Hepatocyte (in vitro differentiated cells): ENCODE measurements at regions not wholly inside any gene's neighbourhood (a gene's known extent, or its start where the extent isn't known, plus 50 kb on each side); places are given as distances from the start of the nearest gene placed in this dataset.

Experiments used
- DNase-seq: peaks from one replicate; pipeline ENCODE4 v3.0.0-alpha.2; 2016; ENCODE audit warnings: low spot score
- H2AFZ ChIP-seq: fragments of 200-600 bp; sonication (generic); 2 replicates; pipeline ENCODE4 v1.6.0; 2016; ENCODE audit warnings: antibody characterized with exemption, mild to moderate bottlenecking
- H3K27ac ChIP-seq: fragments of 200-600 bp; sonication (generic); 2 replicates; pipeline ENCODE4 v1.5.1; 2016; ENCODE audit warnings: mild to moderate bottlenecking
- H3K27me3 ChIP-seq: fragments of 200-600 bp; sonication (generic); 2 replicates; pipeline ENCODE4 v1.6.1; 2016
- H3K36me3 ChIP-seq: fragments of 200-600 bp; sonication (generic); replicated peaks from 2 replicates; pipeline ENCODE4 v1.5.1; 2016; ENCODE audit warnings: low read depth; ENCODE audit not compliant: insufficient read depth
- H3K4me1 ChIP-seq: fragments of 200-600 bp; sonication (generic); 2 replicates; pipeline ENCODE4 v1.5.1; 2016; ENCODE audit warnings: mild to moderate bottlenecking, moderate library complexity; ENCODE audit not compliant: insufficient read depth
- H3K4me2 ChIP-seq: fragments of 200-600 bp; sonication (generic); 2 replicates; pipeline ENCODE4 v1.6.0; 2016
- H3K4me3 ChIP-seq: fragments of 200-600 bp; sonication (generic); 2 replicates; pipeline ENCODE4 v1.5.1; 2016; ENCODE audit warnings: mild to moderate bottlenecking
- H3K79me2 ChIP-seq: fragments of 200-600 bp; sonication (generic); 2 replicates; pipeline ENCODE4 v1.6.0; 2017; ENCODE audit warnings: mild to moderate bottlenecking
- H3K9me2 ChIP-seq: fragments of 200-600 bp; sonication (generic); replicated peaks from 2 replicates; pipeline ENCODE4 v1.6.0; 2017; ENCODE audit warnings: mild to moderate bottlenecking; ENCODE audit not compliant: insufficient read depth
- H3K9me3 ChIP-seq: fragments of 200-600 bp; sonication (generic); 2 replicates; pipeline ENCODE4 v1.5.1; 2016; ENCODE audit warnings: low read depth, mild to moderate bottlenecking
- H4K20me1 ChIP-seq: fragments of 200-600 bp; sonication (generic); 2 replicates; pipeline ENCODE4 v1.6.0; 2016; ENCODE audit warnings: mild to moderate bottlenecking; ENCODE audit not compliant: insufficient read depth, poor library complexity, severe bottlenecking
- CTCF ChIP-seq: fragments of 200-600 bp; sonication (generic); IDR thresholded peaks from 2 replicates; pipeline ENCODE4 v1.5.1; 2016; ENCODE audit warnings: antibody characterized with exemption, mild to moderate bottlenecking; ENCODE audit not compliant: poor library complexity
- EZH2 ChIP-seq: fragments of 200-600 bp; sonication (generic); IDR thresholded peaks from 2 replicates; pipeline ENCODE4 v1.6.1; 2016; ENCODE audit warnings: antibody characterized with exemption, mild to moderate bottlenecking, borderline replicate concordance
- EZH2phosphoT487 ChIP-seq: fragments of 200-600 bp; sonication (generic); IDR thresholded peaks from one replicate; pipeline ENCODE4 v1.6.1; 2018; ENCODE audit warnings: antibody characterized with exemption, mild to moderate bottlenecking, low read depth, moderate library complexity; ENCODE audit not compliant: unreplicated experiment, severe bottlenecking
- WGBS: methylation state at CpG from one replicate; pipeline ENCODE4 v1.1.6; 2016; ENCODE audit warnings: low lambda C conversion rate; ENCODE audit errors: missing lambda C conversion rate; 5-methylcytosine and 5-hydroxymethylcytosine counted together

GRCh38 chrX:85517994-85518718 lies 138.7 kb upstream of the POF1B start:
- WGBS: 78% methylated on average over 2 of the region's 2 CpGs
- no peaks in the 10 kb centered on the region for H3K79me2 ChIP-seq
- no peaks in the 10 kb centered on the region for H4K20me1 ChIP-seq
- H3K27ac ChIP-seq: no peak overlapping the region
- no peaks in the 10 kb centered on the region for H3K9me2 ChIP-seq
- no peaks in the 10 kb centered on the region for H3K4me1 ChIP-seq
- no peaks in the 10 kb centered on the region for H3K36me3 ChIP-seq
- no peaks in the 10 kb centered on the region for H3K27me3 ChIP-seq
- H3K4me3 ChIP-seq: no peak overlapping the region
- DNase-seq: no peak
- H3K4me2 ChIP-seq: no peak overlapping the region
- H3K9me3 ChIP-seq: no peaks in the 10 kb centered on the region
- TF ChIP-seq EZH2phosphoT487: no peak
- no peak overlapping the region for H2AFZ ChIP-seq

- Histone ChIP-seq H3K9me2 (no peaks in the 10 kb centered on the region), H3K27me3 (no peaks in the 10 kb centered on the region), H2AFZ (no peak overlapping the region), H3K27ac (no peak overlapping the region), H3K4me2 (no peak overlapping the region), H4K20me1 (no peaks in the 10 kb centered on the region), H3K36me3 (no peaks in the 10 kb centered on the region), H3K4me3 (no peak overlapping the region), H3K79me2 (no peaks in the 10 kb centered on the region), H3K4me1 (no peaks in the 10 kb centered on the region), H3K9me3 (no peaks in the 10 kb centered on the region)
- TF ChIP-seq CTCF (no peak), EZH2 (no peak), EZH2phosphoT487 (no peak)
- DNase-seq: no peak
- WGBS: 60% methylated on average over 3 of the region's 3 CpGs
These were observed 136.7 kb upstream of the POF1B start for GRCh38 chrX:85516131-85516530.

- no peaks in the 10 kb centered on the region for H3K9me3 ChIP-seq
- no peaks in the 10 kb centered on the region for H3K27me3 ChIP-seq
- no peaks in the 10 kb centered on the region for H3K9me2 ChIP-seq
- DNase-seq: no peak
- no peak overlapping the region for H3K27ac ChIP-seq
- no peak overlapping the region for H2AFZ ChIP-seq
- H3K4me1 ChIP-seq: no peaks in the 10 kb centered on the region
- H3K4me2 ChIP-seq: no peak overlapping the region
- H3K79me2 ChIP-seq: no peaks in the 10 kb centered on the region
- 66% methylated on average over 2 of the region's 2 CpGs for WGBS
- no peaks in the 10 kb centered on the region for H3K36me3 ChIP-seq
- H4K20me1 ChIP-seq: no peaks in the 10 kb centered on the region
- no peak overlapping the region for H3K4me3 ChIP-seq
- TF ChIP-seq EZH2phosphoT487 (no peak), EZH2 (no peak), CTCF (no peak)
These were observed 127.4 kb upstream of the POF1B start for GRCh38 chrX:85506871-85507270.

GRCh38 chrX:85505801-85506200 lies 126.3 kb upstream of the POF1B start:
- Histone ChIP-seq H4K20me1 (no peaks in the 10 kb centered on the region), H3K27me3 (no peaks in the 10 kb centered on the region)
- WGBS: 74% methylated on average over 2 of the region's 2 CpGs

More at GRCh38 chrX:85505801-85506200, 126.3 kb upstream of the POF1B start:
- no peaks in the 10 kb centered on the region for H3K9me3 ChIP-seq
- no peaks in the 10 kb centered on the region for H3K36me3 ChIP-seq
- H3K4me2 ChIP-seq: no peak overlapping the region
- H3K4me3 ChIP-seq: no peak overlapping the region
- H3K9me2 ChIP-seq: no peaks in the 10 kb centered on the region
- DNase-seq: no peak
- H3K4me1 ChIP-seq: no peaks in the 10 kb centered on the region
- no peak overlapping the region for H2AFZ ChIP-seq
- H3K27ac ChIP-seq: no peak overlapping the region
- TF ChIP-seq CTCF (no peak), EZH2phosphoT487 (no peak), EZH2 (no peak)
- H3K79me2 ChIP-seq: no peaks in the 10 kb centered on the region
